ENCODE measurements at regions not wholly inside any gene's neighbourhood (a gene's known extent, or its start where the extent isn't known, plus 50 kb on each side); places are given as distances from the start of the nearest gene placed in this dataset.
A peak's percentile ranks its signal among the peaks of the same experiment; 100 is the strongest.

DNA sequence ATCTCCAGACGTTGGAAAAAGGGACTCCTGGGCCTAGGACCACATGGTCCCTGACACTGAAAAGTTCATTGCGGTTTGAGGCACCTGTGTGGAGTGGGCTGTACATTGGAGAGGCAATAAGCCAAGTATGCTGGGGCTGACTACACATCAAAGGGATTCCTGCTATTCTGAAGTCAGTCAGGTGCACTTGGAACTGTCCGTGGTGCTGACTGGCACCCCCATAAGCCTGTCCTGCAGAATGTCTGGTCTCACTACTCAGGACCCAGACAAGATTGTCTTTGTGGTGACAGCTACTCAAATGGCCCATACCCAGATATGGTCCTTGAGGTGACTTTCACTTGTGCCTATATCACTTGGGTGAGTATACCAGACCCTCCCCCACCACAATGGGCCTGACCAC, 150.6 kb downstream of the RWDD3 start:
- CTCF ChIA-PET = interaction anchor here (1.0 to 1.2 kb wide), 2 partner anchors 11 to 258 kb away, joined by 3 to 4 read pairs; no protein-coding TSS in a partner anchor
- no peaks in the 10 kb centered on the region for H3K27me3 ChIP-seq (ENCODE audit: insufficient read depth)

DNA sequence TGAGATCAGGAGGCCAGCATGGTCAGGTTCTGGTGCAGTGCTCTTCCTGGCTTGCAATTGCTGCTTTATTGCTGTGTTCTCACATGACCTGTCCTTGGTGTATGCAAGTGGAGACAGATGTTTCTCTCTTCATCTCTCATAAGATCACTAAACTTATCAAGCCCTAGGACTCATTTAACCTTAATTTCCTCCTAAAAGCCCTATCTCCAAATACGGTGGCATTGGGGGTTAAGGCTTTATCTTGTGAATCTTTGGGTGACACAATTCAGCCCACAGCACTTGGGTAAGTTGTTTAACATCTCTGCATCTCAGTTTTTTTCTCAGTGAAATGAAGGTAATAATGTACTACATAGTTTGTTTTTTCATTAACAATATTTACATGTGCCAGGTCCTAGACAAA, 152.4 kb downstream of the RWDD3 start:
- H3K4me1 ChIP-seq (ENCODE audit: control insufficient read depth in 1 of 2, insufficient read depth in 2 of 2, low read depth in 1 of 2, low read length in 1 of 2) = peaks cover 0 to 38% of the 10 kb centered on the region in 2 experiments; a peak in 2 of 4 replicates
- no peaks in the 10 kb centered on the region for H3F3A ChIP-seq (replicated peaks; ENCODE audit: insufficient read depth)
- no peaks in the 10 kb centered on the region for H4K20me1 ChIP-seq (ENCODE audit: insufficient read depth)
- peak; percentile 22 for DNase-seq
- H3K79me2 ChIP-seq (ENCODE audit: insufficient read depth) = no peaks in the 10 kb centered on the region
- 10% methylated on average over 1 of the region's 1 CpG for WGBS (ENCODE audit: low lambda C conversion rate)
- H3K9ac ChIP-seq = no peak overlapping the region
- H3K27me3 ChIP-seq (ENCODE audit: insufficient read depth) = no peaks in the 10 kb centered on the region
- H3K4me2 ChIP-seq = no peak overlapping the region
- no peaks in the 10 kb centered on the region for H3K9me3 ChIP-seq
- no peaks in the 10 kb centered on the region for H3K36me3 ChIP-seq (replicated peaks in 1 of 2; ENCODE audit: control insufficient read depth in 1 of 2, insufficient read depth in 2 of 2, low read length in 1 of 2)
- peak overlapping the region in 1 of 2 experiments; percentile 99; a peak in 2 of 4 replicates for H3K27ac ChIP-seq (ENCODE audit: low read depth in 2 of 2, low read length in 1 of 2)
- CTCF ChIA-PET = interaction anchor here (1.3 kb wide), 1 partner anchor 11 kb away, joined by 3 read pairs; no protein-coding TSS in a partner anchor
- H3K9me2 ChIP-seq = no peaks in the 10 kb centered on the region
- no peak overlapping the region for H3K4me3 ChIP-seq (ENCODE audit: low read depth in 2 of 2, low read length in 1 of 2)
- H2AFZ ChIP-seq (ENCODE audit: low read depth) = no peak overlapping the region
- POLR2A ChIA-PET = interaction anchor here (1.1 to 1.5 kb wide), 3 partner anchors 75 to 269 kb away, joined by 4 to 5 read pairs (median 5); no protein-coding TSS in a partner anchor
- peak; percentile 49 for TF ChIP-seq RAD21 (IDR thresholded peaks at IDR 0.05; ENCODE audit: low read length)
- TF ChIP-seq, protein P1, sequence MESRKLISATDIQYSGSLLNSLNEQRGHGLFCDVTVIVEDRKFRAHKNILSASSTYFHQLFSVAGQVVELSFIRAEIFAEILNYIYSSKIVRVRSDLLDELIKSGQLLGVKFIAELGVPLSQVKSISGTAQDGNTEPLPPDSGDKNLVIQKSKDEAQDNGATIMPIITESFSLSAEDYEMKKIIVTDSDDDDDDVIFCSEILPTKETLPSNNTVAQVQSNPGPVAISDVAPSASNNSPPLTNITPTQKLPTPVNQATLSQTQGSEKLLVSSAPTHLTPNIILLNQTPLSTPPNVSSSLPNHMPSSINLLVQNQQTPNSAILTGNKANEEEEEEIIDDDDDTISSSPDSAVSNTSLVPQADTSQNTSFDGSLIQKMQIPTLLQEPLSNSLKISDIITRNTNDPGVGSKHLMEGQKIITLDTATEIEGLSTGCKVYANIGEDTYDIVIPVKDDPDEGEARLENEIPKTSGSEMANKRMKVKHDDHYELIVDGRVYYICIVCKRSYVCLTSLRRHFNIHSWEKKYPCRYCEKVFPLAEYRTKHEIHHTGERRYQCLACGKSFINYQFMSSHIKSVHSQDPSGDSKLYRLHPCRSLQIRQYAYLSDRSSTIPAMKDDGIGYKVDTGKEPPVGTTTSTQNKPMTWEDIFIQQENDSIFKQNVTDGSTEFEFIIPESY (IDR thresholded peaks at IDR 0.05; ENCODE audit: borderline replicate concordance, low read depth) = no peak
- TF ChIP-seq YY1 (IDR thresholded peaks at IDR 0.05; ENCODE audit: low read depth) = no peak
- TF ChIP-seq RCOR1 (IDR thresholded peaks at IDR 0.05; ENCODE audit: low read length) = peak; percentile 75; the same call in 1 of the 2 replicates
- TF ChIP-seq NRF1 (IDR thresholded peaks at IDR 0.05; ENCODE audit: low read depth, low read length) = no peak
- TF ChIP-seq, protein P2, sequence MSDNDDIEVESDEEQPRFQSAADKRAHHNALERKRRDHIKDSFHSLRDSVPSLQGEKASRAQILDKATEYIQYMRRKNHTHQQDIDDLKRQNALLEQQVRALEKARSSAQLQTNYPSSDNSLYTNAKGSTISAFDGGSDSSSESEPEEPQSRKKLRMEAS (IDR thresholded peaks at IDR 0.05; ENCODE audit: low read depth) = no peak
- TF ChIP-seq RFX5 (IDR thresholded peaks at IDR 0.05; ENCODE audit: low read length) = no peak
- no peak for TF ChIP-seq JUND (IDR thresholded peaks at IDR 0.05)
- no peak for TF ChIP-seq ELF1 (IDR thresholded peaks at IDR 0.05)
- TF ChIP-seq, protein P3, sequence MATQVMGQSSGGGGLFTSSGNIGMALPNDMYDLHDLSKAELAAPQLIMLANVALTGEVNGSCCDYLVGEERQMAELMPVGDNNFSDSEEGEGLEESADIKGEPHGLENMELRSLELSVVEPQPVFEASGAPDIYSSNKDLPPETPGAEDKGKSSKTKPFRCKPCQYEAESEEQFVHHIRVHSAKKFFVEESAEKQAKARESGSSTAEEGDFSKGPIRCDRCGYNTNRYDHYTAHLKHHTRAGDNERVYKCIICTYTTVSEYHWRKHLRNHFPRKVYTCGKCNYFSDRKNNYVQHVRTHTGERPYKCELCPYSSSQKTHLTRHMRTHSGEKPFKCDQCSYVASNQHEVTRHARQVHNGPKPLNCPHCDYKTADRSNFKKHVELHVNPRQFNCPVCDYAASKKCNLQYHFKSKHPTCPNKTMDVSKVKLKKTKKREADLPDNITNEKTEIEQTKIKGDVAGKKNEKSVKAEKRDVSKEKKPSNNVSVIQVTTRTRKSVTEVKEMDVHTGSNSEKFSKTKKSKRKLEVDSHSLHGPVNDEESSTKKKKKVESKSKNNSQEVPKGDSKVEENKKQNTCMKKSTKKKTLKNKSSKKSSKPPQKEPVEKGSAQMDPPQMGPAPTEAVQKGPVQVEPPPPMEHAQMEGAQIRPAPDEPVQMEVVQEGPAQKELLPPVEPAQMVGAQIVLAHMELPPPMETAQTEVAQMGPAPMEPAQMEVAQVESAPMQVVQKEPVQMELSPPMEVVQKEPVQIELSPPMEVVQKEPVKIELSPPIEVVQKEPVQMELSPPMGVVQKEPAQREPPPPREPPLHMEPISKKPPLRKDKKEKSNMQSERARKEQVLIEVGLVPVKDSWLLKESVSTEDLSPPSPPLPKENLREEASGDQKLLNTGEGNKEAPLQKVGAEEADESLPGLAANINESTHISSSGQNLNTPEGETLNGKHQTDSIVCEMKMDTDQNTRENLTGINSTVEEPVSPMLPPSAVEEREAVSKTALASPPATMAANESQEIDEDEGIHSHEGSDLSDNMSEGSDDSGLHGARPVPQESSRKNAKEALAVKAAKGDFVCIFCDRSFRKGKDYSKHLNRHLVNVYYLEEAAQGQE (IDR thresholded peaks at IDR 0.05; ENCODE audit: low read depth, low read length) = no peak
- TF ChIP-seq EP300 (IDR thresholded peaks at IDR 0.05; ENCODE audit: borderline replicate concordance in 1 of 2, low read depth in 1 of 2, low read length in 1 of 2) = peak in 1 of 2 experiments; percentile 99; a peak in 2 of 4 replicates
- TF ChIP-seq FOXM1 (IDR thresholded peaks at IDR 0.05; ENCODE audit: low read depth) = no peak
- TF ChIP-seq, protein P4, sequence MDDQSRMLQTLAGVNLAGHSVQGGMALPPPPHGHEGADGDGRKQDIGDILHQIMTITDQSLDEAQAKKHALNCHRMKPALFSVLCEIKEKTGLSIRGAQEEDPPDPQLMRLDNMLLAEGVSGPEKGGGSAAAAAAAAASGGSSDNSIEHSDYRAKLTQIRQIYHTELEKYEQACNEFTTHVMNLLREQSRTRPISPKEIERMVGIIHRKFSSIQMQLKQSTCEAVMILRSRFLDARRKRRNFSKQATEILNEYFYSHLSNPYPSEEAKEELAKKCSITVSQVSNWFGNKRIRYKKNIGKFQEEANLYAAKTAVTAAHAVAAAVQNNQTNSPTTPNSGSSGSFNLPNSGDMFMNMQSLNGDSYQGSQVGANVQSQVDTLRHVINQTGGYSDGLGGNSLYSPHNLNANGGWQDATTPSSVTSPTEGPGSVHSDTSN (IDR thresholded peaks at IDR 0.05) = no peak
- TF ChIP-seq FOXJ3 (CRISPR knock-in tag; IDR thresholded peaks at IDR 0.05) = no peak

More for the DNA sequence above, 150.6 kb downstream of the RWDD3 start:
- Histone ChIP-seq H3K4me1 (ENCODE audit: control insufficient read depth in 1 of 2, insufficient read depth in 2 of 2, low read depth in 1 of 2, low read length in 1 of 2) (peaks cover 0 to 46% of the 10 kb centered on the region in 2 experiments; a peak in 2 of 4 replicates), H4K20me1 (ENCODE audit: insufficient read depth) (no peaks in the 10 kb centered on the region), H3K9me3 (no peaks in the 10 kb centered on the region), H3K9ac (no peak overlapping the region), H3K36me3 (replicated peaks in 1 of 2; ENCODE audit: control insufficient read depth in 1 of 2, insufficient read depth in 2 of 2, low read length in 1 of 2) (no peaks in the 10 kb centered on the region), H3K79me2 (ENCODE audit: insufficient read depth) (no peaks in the 10 kb centered on the region), H2AFZ (ENCODE audit: low read depth) (no peak overlapping the region), H3K4me2 (no peak overlapping the region), H3F3A (replicated peaks; ENCODE audit: insufficient read depth) (no peaks in the 10 kb centered on the region), H3K9me2 (no peaks in the 10 kb centered on the region), H3K4me3 (ENCODE audit: low read depth in 2 of 2, low read length in 1 of 2) (no peak overlapping the region), H3K27ac (ENCODE audit: low read depth in 2 of 2, low read length in 1 of 2) (peak overlapping the region in 1 of 2 experiments; percentile 99; a peak in 2 of 4 replicates)
- 51% methylated on average over 3 of the region's 3 CpGs for WGBS (ENCODE audit: low lambda C conversion rate)
- DNase-seq = no peak
- POLR2A ChIA-PET = interaction anchor here (0.9 to 1.5 kb wide), 3 partner anchors 12 to 255 kb away, joined by 3 to 4 read pairs (median 4); no protein-coding TSS in a partner anchor
- TF ChIP-seq, protein P3 (IDR thresholded peaks at IDR 0.05; ENCODE audit: low read depth, low read length) = peak; percentile 92
- no peak for TF ChIP-seq FOXJ3 (CRISPR knock-in tag; IDR thresholded peaks at IDR 0.05)

Measured in SK-N-SH (cell line).